Mucosa of descending colon (tissue), 3 donors: ENCODE measurements at regions not wholly inside any gene's neighbourhood (a gene's known extent, or its start where the extent isn't known, plus 50 kb on each side); places are given as distances from the start of the nearest gene placed in this dataset.

Source experiments
- ATAC-seq: fragments of 200-7000 bp; cut with Tn5 transposase; one replicate; pipeline ENCODE4 v1.9.1; 2020; ENCODE audit warnings: mild to moderate bottlenecking, moderate library complexity
- DNase-seq, 3 donors: peaks; one replicate each; pipeline ENCODE4 v3.0.0-alpha.2; 2020
- H3K36me3 ChIP-seq: fragments of 200-600 bp; one replicate; pipeline ENCODE4 v1.8.0; 2021; ENCODE audit warnings: low read depth, mild to moderate bottlenecking
- H3K4me1 ChIP-seq: fragments of 200-600 bp; one replicate; pipeline ENCODE4 v1.8.0; 2021; ENCODE audit warnings: low read depth, mild to moderate bottlenecking
- H3K4me3 ChIP-seq: fragments of 200-600 bp; one replicate; pipeline ENCODE4 v1.8.0; 2021; ENCODE audit warnings: mild to moderate bottlenecking
- H3K9me3 ChIP-seq: fragments of 200-600 bp; one replicate; pipeline ENCODE4 v1.8.0; 2021; ENCODE audit warnings: mild to moderate bottlenecking
- intact Hi-C, 2 donors: fragments of 100-400 bp; cut with DNase I in 1 of 2; cut with micrococcal nuclease in 1 of 2; formaldehyde crosslinking; loops; one replicate each; pipeline versions ENCODE4 v1.11.0 to v1.11.1; 2022; cut with DNase I, micrococcal nuclease
- TF ChIP-seq, protein P1 (sequence below): fragments of 200-600 bp; IDR thresholded peaks from one replicate; pipeline ENCODE4 v1.8.0; 2022; ENCODE audit warnings: antibody characterized with exemption, mild to moderate bottlenecking
- donor health status: DM: no; HTN: no; CAD: no; lungs with moderate emphysema.
- donor health status: DM: no; HTN: no; CAD: no.
- donor health status: DM: no; HTN: yes; CAD: no.

DNA sequence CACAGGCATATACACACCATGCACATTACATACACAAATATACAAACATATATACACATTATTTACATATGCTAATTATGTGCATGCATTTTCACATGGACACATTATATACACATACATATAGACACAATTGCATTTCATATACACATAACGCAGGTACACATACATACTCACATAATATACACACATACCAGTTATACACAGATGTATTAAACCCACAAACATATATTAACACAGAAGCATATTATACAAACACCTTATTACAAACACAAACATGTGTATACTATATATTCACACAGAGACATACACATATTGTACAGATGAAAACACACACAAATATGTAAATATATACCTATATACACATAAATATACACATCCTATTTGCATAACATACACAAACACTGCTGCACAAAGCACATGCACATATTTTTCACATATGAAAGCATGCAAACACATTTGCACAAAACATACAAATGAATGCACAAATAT lies 140.2 kb downstream of the VEGFA start:
- ATAC-seq (no peak), DNase-seq (no peak)
- H3K9me3 ChIP-seq, result no peaks in the 10 kb centered on the region
- no peak overlapping the region for H3K4me3 ChIP-seq
- TF ChIP-seq, protein P1, sequence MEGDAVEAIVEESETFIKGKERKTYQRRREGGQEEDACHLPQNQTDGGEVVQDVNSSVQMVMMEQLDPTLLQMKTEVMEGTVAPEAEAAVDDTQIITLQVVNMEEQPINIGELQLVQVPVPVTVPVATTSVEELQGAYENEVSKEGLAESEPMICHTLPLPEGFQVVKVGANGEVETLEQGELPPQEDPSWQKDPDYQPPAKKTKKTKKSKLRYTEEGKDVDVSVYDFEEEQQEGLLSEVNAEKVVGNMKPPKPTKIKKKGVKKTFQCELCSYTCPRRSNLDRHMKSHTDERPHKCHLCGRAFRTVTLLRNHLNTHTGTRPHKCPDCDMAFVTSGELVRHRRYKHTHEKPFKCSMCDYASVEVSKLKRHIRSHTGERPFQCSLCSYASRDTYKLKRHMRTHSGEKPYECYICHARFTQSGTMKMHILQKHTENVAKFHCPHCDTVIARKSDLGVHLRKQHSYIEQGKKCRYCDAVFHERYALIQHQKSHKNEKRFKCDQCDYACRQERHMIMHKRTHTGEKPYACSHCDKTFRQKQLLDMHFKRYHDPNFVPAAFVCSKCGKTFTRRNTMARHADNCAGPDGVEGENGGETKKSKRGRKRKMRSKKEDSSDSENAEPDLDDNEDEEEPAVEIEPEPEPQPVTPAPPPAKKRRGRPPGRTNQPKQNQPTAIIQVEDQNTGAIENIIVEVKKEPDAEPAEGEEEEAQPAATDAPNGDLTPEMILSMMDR, result no peak
- H3K4me1 ChIP-seq, result peaks cover 20% of the 10 kb centered on the region
- no peaks in the 10 kb centered on the region for H3K36me3 ChIP-seq
- intact Hi-C loops, result no loop called here

DNA sequence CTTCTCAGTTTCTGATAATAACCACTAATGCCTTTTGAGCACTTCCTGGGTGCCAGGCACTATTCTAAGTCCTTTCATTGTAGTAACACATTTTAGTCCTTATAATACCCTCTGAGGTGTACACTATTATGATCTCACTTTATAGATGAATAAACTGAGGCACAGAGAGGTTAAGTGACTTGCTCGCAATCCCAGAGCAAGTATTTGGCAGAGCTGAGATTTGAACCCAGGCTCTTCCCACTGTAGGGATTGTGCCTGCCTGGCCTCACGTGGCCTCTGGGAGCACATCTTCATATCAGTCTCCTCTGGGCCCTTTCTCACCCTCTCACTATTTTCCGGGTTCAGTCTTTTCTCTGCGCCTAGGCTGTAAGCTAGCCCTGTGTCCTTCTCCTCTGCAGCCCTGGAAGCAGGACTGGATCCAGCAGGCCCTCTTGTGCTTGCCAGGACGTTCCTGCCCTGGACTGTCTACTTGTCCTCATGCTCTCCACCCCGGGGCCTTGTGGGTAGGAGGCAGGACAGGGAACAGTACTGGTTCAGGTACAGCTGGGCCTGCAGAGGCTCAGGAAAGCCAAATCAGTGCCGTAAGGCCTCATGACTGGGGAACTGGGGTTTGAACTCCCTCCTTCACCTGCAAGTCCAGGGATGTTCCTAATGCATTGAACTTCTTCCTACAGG lies 139.6 kb downstream of the VEGFA start:
- Histone ChIP-seq H3K4me3 (no peak overlapping the region), H3K36me3 (no peaks in the 10 kb centered on the region), H3K4me1 (peaks cover 20% of the 10 kb centered on the region), H3K9me3 (no peaks in the 10 kb centered on the region)
- ATAC-seq, result no peak
- TF ChIP-seq, protein P1, result no peak
- intact Hi-C loops, result no loop called here
- DNase-seq, result no peak

DNA sequence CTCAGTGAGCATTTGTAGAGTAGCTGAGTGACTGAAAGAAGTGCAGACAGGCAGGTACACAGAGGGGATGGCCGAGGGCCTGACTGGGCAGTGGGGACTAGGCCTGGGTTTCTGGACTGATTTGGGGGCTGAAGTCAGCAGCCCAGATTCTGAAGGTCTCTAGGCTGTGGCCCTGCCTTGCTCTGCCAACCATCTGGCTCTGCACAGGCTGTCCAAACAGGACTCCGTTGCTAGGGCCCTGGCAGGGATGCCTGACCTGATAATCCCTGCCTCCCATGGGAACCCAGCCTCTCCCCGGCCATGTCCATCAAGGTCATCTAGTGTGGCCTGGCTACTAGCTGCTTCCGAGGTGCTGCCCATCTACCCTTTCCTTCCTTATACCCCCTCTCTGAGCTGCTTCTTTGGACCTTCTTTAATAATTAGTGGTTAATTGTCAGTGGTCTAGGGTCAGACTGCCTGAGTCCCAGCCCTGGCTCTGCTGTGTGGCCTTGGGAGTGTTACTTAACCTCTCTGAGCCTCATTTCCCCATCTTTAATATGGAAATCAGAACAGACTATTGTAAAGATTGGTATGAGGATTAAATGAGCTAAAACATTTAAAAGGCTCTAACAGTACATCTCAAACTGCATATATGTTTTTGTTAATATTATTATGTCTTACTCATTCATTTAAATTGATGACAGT lies 137.9 kb downstream of the VEGFA start:
- no peak overlapping the region for H3K4me3 ChIP-seq
- no peaks in the 10 kb centered on the region for H3K36me3 ChIP-seq
- ATAC-seq, result no peak
- H3K9me3 ChIP-seq, result no peaks in the 10 kb centered on the region
- intact Hi-C loops, result no loop called here
- TF ChIP-seq, protein P1, result no peak
- peaks cover 9% of the 10 kb centered on the region for H3K4me1 ChIP-seq
- no peak for DNase-seq

DNA sequence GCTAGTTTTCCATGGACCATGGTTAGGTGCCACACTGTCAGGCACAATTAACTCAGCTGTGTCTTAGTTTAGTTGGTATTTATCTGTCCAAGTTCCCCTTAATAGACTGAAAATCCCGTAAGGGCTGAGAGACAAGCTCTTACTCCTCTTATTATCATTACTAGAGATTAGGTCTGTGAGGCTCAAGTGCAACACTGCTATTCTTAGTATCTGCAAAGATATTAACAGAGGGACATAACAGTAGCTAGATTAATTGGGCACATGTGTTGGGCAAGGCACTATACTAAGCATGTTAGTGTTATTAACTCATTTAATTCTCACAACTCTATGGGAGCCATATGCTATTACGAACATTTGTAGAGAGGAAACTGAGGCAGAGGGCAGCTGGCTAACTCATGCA lies 137.3 kb downstream of the VEGFA start:
- intact Hi-C loops, result no loop called here
- DNase-seq (no peak), ATAC-seq (no peak)
- H3K9me3 ChIP-seq, result no peaks in the 10 kb centered on the region
- no peaks in the 10 kb centered on the region for H3K36me3 ChIP-seq
- TF ChIP-seq, protein P1, result no peak
- peaks cover 3% of the 10 kb centered on the region for H3K4me1 ChIP-seq
- H3K4me3 ChIP-seq, result no peak overlapping the region

DNA sequence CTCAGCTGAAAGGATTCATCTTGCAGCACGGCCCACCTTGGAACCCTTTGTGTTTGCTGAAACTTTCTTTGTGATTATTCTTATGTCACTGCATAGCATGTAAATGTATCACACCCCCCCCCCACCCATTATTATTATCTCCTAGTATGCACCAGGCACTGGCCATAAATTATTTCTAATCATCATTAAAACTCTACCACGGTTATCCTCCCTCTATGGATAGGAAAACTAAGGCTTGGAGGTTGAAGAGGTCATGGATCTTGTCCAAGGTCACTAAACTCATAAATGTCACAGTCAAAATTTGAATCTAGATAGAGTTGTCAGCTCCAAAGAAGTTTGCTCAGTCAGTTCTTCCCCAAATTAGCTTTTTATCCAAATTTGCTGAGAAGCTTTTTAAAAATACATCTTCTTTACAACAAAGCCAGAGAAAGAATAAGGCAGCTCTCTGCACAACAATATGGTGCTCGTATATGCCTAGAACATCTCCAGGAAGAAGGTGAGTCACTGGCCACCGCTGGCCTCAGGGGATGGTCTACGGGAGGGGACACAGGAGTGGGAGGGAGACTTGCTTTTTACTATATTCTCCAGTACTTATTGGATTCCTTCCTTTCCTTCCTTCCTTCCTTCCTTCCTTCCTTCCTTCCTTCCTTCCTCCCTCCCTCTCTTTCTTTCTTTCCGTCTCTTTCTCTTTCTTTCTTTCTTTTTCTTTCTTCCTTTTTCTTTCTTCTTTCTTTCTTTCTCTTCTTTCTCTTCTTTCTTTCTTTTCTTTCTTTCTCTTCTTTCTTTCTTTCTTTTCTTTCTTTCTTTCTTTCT lies 134.5 kb downstream of the VEGFA start:
- Histone ChIP-seq H3K4me1 (peaks cover 3% of the 10 kb centered on the region), H3K9me3 (no peaks in the 10 kb centered on the region), H3K4me3 (no peak overlapping the region), H3K36me3 (no peaks in the 10 kb centered on the region)
- no peak for ATAC-seq
- TF ChIP-seq, protein P1, result no peak
- intact Hi-C loops, result no loop called here
- DNase-seq, result no peak
